PFSK-1 (cell line): ENCODE measurements at regions not wholly inside any gene's neighbourhood (a gene's known extent, or its start where the extent isn't known, plus 50 kb on each side); places are given as distances from the start of the nearest gene placed in this dataset.

Experiments
- POLR2AphosphoS5 ChIP-seq: IDR thresholded peaks from 2 replicates; pipeline ENCODE4 v1.6.1; 2012; ENCODE audit warnings: low read depth, mild to moderate bottlenecking, control low read depth, low read length, moderate library complexity
- REST ChIP-seq, 2 experiments: IDR thresholded peaks; 2 replicates each; pipeline versions ENCODE4 v1.6.1 to v1.8.0; 2011 to 2012; ENCODE audit warnings: low read depth in 2 of 2, low read length in 2 of 2, control low read depth in 1 of 2, inconsistent platforms in 1 of 2, mild to moderate bottlenecking in 1 of 2, moderate library complexity in 1 of 2; ENCODE audit not compliant: insufficient read depth in 1 of 2
- SIN3A ChIP-seq: IDR thresholded peaks from 2 replicates; pipeline ENCODE4 v1.6.1; 2012; ENCODE audit warnings: mild to moderate bottlenecking, low read length, moderate library complexity, borderline replicate concordance; ENCODE audit not compliant: insufficient read depth
- TAF1 ChIP-seq: IDR thresholded peaks from 2 replicates; pipeline ENCODE4 v1.6.1; 2012; ENCODE audit warnings: low read length, control low read depth, borderline replicate concordance; ENCODE audit not compliant: insufficient read depth

GRCh38 chr13:64755961-64756360 lies 2474.2 kb downstream of the PCDH9 start:
- TF ChIP-seq REST (IDR thresholded peaks at IDR 0.05; ENCODE audit: insufficient read depth in 1 of 2, low read depth in 2 of 2, low read length in 2 of 2) (no peak), POLR2AphosphoS5 (no peak), SIN3A (no peak), TAF1 (no peak)
